ENCODE measurements at regions not wholly inside any gene's neighbourhood (a gene's known extent, or its start where the extent isn't known, plus 50 kb on each side); places are given as distances from the start of the nearest gene placed in this dataset.

GRCh38 chr15:86009727-86010126 lies 69.9 kb upstream of the AGBL1 start:
- H3K36me3 ChIP-seq (ENCODE audit: insufficient read depth, low read length): no peaks in the 10 kb centered on the region
- no peaks in the 10 kb centered on the region for H3K4me1 ChIP-seq (ENCODE audit: insufficient read depth, low read length)
- H2AFZ ChIP-seq (ENCODE audit: low read depth, low read length): no peak overlapping the region
- H3K4me3 ChIP-seq (ENCODE audit: low read length): no peak overlapping the region
- no peaks in the 10 kb centered on the region for H3K9me3 ChIP-seq (ENCODE audit: low read length)
- no peaks in the 10 kb centered on the region for H3K27me3 ChIP-seq (ENCODE audit: insufficient read depth, low read length)

- Histone ChIP-seq H3K4me3 (ENCODE audit: low read length) (no peak overlapping the region), H3K36me3 (ENCODE audit: insufficient read depth, low read length) (no peaks in the 10 kb centered on the region), H3K9me3 (ENCODE audit: low read length) (no peaks in the 10 kb centered on the region), H3K4me1 (ENCODE audit: insufficient read depth, low read length) (no peaks in the 10 kb centered on the region), H3K27me3 (ENCODE audit: insufficient read depth, low read length) (no peaks in the 10 kb centered on the region), H2AFZ (ENCODE audit: low read depth, low read length) (no peak overlapping the region)
These were observed 69.3 kb upstream of the AGBL1 start for GRCh38 chr15:86010398-86010797.

- no peak overlapping the region for H2AFZ ChIP-seq (ENCODE audit: low read depth, low read length)
- no peaks in the 10 kb centered on the region for H3K9me3 ChIP-seq (ENCODE audit: low read length)
- H3K4me1 ChIP-seq (ENCODE audit: insufficient read depth, low read length): no peaks in the 10 kb centered on the region
These were observed 68.8 kb upstream of the AGBL1 start for GRCh38 chr15:86010891-86011290.

GRCh38 chr15:86014016-86014415 lies 65.7 kb upstream of the AGBL1 start:
- Histone ChIP-seq H3K4me3 (ENCODE audit: low read length) (no peak overlapping the region), H3K9me3 (ENCODE audit: low read length) (no peaks in the 10 kb centered on the region), H2AFZ (ENCODE audit: low read depth, low read length) (no peak overlapping the region), H3K27me3 (ENCODE audit: insufficient read depth, low read length) (no peaks in the 10 kb centered on the region), H3K36me3 (ENCODE audit: insufficient read depth, low read length) (no peaks in the 10 kb centered on the region), H3K4me1 (ENCODE audit: insufficient read depth, low read length) (no peaks in the 10 kb centered on the region)

More at GRCh38 chr15:86010891-86011290, 68.8 kb upstream of the AGBL1 start:
- Histone ChIP-seq H3K27me3 (ENCODE audit: insufficient read depth, low read length) (no peaks in the 10 kb centered on the region), H3K36me3 (ENCODE audit: insufficient read depth, low read length) (no peaks in the 10 kb centered on the region), H3K4me3 (ENCODE audit: low read length) (no peak overlapping the region)

DNA sequence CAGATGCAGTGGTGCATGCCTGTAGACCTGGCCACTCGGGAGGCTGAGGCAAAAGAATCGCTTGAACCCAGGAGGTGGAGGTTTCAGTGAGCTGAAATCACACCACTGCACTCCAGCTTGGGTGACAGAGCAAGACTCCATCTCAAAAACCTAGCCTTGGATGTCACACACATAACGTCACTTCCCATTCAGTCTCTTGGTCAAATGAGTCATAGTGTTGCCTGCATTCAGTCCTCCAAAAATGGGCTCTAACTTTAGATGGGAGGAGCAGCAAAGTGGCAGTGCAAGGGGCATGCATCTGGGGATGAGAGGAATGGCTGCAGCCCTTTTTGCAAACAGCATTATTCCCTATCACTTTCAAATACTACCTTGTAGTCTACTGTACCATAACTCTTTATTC lies 62.9 kb upstream of the AGBL1 start:
- Histone ChIP-seq H3K4me1 (ENCODE audit: insufficient read depth, low read length) (no peaks in the 10 kb centered on the region), H3K4me3 (ENCODE audit: low read length) (no peak overlapping the region), H2AFZ (ENCODE audit: low read depth, low read length) (no peak overlapping the region), H3K9me3 (ENCODE audit: low read length) (no peaks in the 10 kb centered on the region), H3K27me3 (ENCODE audit: insufficient read depth, low read length) (no peaks in the 10 kb centered on the region), H3K36me3 (ENCODE audit: insufficient read depth, low read length) (no peaks in the 10 kb centered on the region)

- Histone ChIP-seq H3K36me3 (ENCODE audit: insufficient read depth, low read length) (no peaks in the 10 kb centered on the region), H3K9me3 (ENCODE audit: low read length) (no peaks in the 10 kb centered on the region), H2AFZ (ENCODE audit: low read depth, low read length) (no peak overlapping the region), H3K4me3 (ENCODE audit: low read length) (no peak overlapping the region), H3K4me1 (ENCODE audit: insufficient read depth, low read length) (no peaks in the 10 kb centered on the region), H3K27me3 (ENCODE audit: insufficient read depth, low read length) (no peaks in the 10 kb centered on the region)
These were observed 61.0 kb upstream of the AGBL1 start for GRCh38 chr15:86018679-86019078.

GRCh38 chr15:86021281-86022264 lies 58.1 kb upstream of the AGBL1 start:
- no peaks in the 10 kb centered on the region for H3K4me1 ChIP-seq (ENCODE audit: insufficient read depth, low read length)
- no peaks in the 10 kb centered on the region for H3K9me3 ChIP-seq (ENCODE audit: low read length)
- H3K4me3 ChIP-seq (ENCODE audit: low read length): no peak overlapping the region
- no peaks in the 10 kb centered on the region for H3K27me3 ChIP-seq (ENCODE audit: insufficient read depth, low read length)
- no peaks in the 10 kb centered on the region for H3K36me3 ChIP-seq (ENCODE audit: insufficient read depth, low read length)
- no peak overlapping the region for H2AFZ ChIP-seq (ENCODE audit: low read depth, low read length)

DNA sequence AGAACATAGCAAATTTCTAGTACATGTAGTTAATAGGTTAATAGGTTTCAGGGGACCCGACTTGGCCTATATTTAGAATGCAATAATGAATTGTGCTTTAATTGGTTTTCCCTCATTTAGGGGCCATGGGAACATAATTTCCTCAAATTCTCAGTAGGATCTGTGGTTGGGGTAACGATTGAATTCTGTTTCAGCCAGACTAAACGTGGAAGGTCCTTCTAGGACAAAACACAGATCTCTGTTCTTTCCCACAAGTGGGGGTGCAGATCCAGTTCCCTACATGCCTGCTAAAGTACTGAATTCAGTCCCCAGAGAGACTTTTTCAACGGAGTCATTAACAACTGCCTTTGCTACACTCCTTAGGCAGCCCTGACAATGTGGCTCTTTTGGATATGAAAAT lies 50.7 kb upstream of the AGBL1 start:
- no peak overlapping the region for H2AFZ ChIP-seq (ENCODE audit: low read depth, low read length)
- no peaks in the 10 kb centered on the region for H3K36me3 ChIP-seq (ENCODE audit: insufficient read depth, low read length)
- no peaks in the 10 kb centered on the region for H3K4me1 ChIP-seq (ENCODE audit: insufficient read depth, low read length)
- H3K4me3 ChIP-seq (ENCODE audit: low read length): no peak overlapping the region
- H3K27me3 ChIP-seq (ENCODE audit: insufficient read depth, low read length): no peaks in the 10 kb centered on the region
- H3K9me3 ChIP-seq (ENCODE audit: low read length): no peaks in the 10 kb centered on the region
